Activated naive CD8-positive, alpha-beta T cell treated with anti-CD3 and anti-CD28 coated beads, Interleukin-2, amount 10 ng/mL, durations not matched to agents 7 days and 5 days (primary cell): ENCODE measurements at regions not wholly inside any gene's neighbourhood (a gene's known extent, or its start where the extent isn't known, plus 50 kb on each side); places are given as distances from the start of the nearest gene placed in this dataset.

Source experiments
- ATAC-seq: fragments of 150-1000 bp; cut with Tn5 transposase; one replicate; pipeline ENCODE4 v1.10.0; 2021; ENCODE audit warnings: low read depth, moderate library complexity
- POLR2A ChIA-PET: fragments of 350-600 bp; sonication (Branson Sonifier 250); formaldehyde crosslinking; loops from one replicate; lab custom pipeline; 2021; ENCODE audit warnings: antibody characterized with exemption; lab: Charles Lee
- DNase-seq: peaks from one replicate; pipeline ENCODE4 v3.0.0; 2021
- H3K27ac Mint-ChIP-seq: one replicate; pipeline ENCODE4 v1.8.0; 2022; ENCODE audit warnings: mild to moderate bottlenecking, mixed read lengths
- H3K27me3 Mint-ChIP-seq: one replicate; pipeline ENCODE4 v1.8.0; 2022; ENCODE audit warnings: mild to moderate bottlenecking, moderate library complexity, mixed read lengths
- H3K36me3 Mint-ChIP-seq: one replicate; pipeline ENCODE4 v1.8.0; 2021; ENCODE audit warnings: mild to moderate bottlenecking, mixed read lengths
- H3K4me1 Mint-ChIP-seq: one replicate; pipeline ENCODE4 v1.8.0; 2021; ENCODE audit warnings: mixed read lengths
- H3K4me3 Mint-ChIP-seq: one replicate; pipeline ENCODE4 v1.8.0; 2022; ENCODE audit warnings: mild to moderate bottlenecking, moderate library complexity, mixed read lengths
- H3K9me3 Mint-ChIP-seq: one replicate; pipeline ENCODE4 v1.8.0; 2021; ENCODE audit warnings: mixed read lengths

GRCh38 chr14:34223373-34224148, 238.5 kb downstream of the SPTSSA start:
- POLR2A ChIA-PET, result no interaction called here
- no peaks in the 10 kb centered on the region for H3K36me3 Mint-ChIP-seq
- peaks cover 10% of the 10 kb centered on the region for H3K4me1 Mint-ChIP-seq
- DNase-seq (no peak), ATAC-seq (no peak)
- peaks cover 32% of the 10 kb centered on the region for H3K27me3 Mint-ChIP-seq
- no peaks in the 10 kb centered on the region for H3K9me3 Mint-ChIP-seq
- no peak overlapping the region for H3K4me3 Mint-ChIP-seq
- no peak overlapping the region for H3K27ac Mint-ChIP-seq

- POLR2A ChIA-PET, result no interaction called here
- Mint-ChIP-seq H3K27ac (no peak overlapping the region), H3K4me3 (no peak overlapping the region), H3K36me3 (no peaks in the 10 kb centered on the region), H3K9me3 (peaks cover 1% of the 10 kb centered on the region), H3K4me1 (peaks cover 7% of the 10 kb centered on the region), H3K27me3 (peaks cover 27% of the 10 kb centered on the region)
- ATAC-seq, result no peak
- no peak for DNase-seq
These were observed 239.2 kb downstream of the SPTSSA start for GRCh38 chr14:34222867-34223266.

- peaks cover 20% of the 10 kb centered on the region for H3K27me3 Mint-ChIP-seq
- no peak overlapping the region for H3K4me3 Mint-ChIP-seq
- H3K36me3 Mint-ChIP-seq, result no peaks in the 10 kb centered on the region
- H3K4me1 Mint-ChIP-seq, result peaks cover 5% of the 10 kb centered on the region
- ATAC-seq (no peak), DNase-seq (no peak)
- POLR2A ChIA-PET, result no interaction called here
- peaks cover 1% of the 10 kb centered on the region for H3K9me3 Mint-ChIP-seq
- no peak overlapping the region for H3K27ac Mint-ChIP-seq
These were observed 239.9 kb downstream of the SPTSSA start for GRCh38 chr14:34222122-34222521.

- ATAC-seq (no peak), DNase-seq (no peak)
- no peaks in the 10 kb centered on the region for H3K36me3 Mint-ChIP-seq
- H3K4me3 Mint-ChIP-seq, result peak overlapping the region; percentile 20
- peaks cover 1% of the 10 kb centered on the region for H3K9me3 Mint-ChIP-seq
- peak overlapping the region; percentile 46 for H3K27ac Mint-ChIP-seq
- POLR2A ChIA-PET, result no interaction called here
- peaks cover 5% of the 10 kb centered on the region for H3K4me1 Mint-ChIP-seq
- H3K27me3 Mint-ChIP-seq, result peaks cover 17% of the 10 kb centered on the region
These were observed 241.1 kb downstream of the SPTSSA start for GRCh38 chr14:34220921-34221320.

- no peak overlapping the region for H3K27ac Mint-ChIP-seq
- DNase-seq (no peak), ATAC-seq (no peak)
- H3K27me3 Mint-ChIP-seq, result peaks cover 17% of the 10 kb centered on the region
- H3K9me3 Mint-ChIP-seq, result peaks cover 1% of the 10 kb centered on the region
- H3K4me1 Mint-ChIP-seq, result peaks cover 5% of the 10 kb centered on the region
- POLR2A ChIA-PET, result no interaction called here
- no peak overlapping the region for H3K4me3 Mint-ChIP-seq
- no peaks in the 10 kb centered on the region for H3K36me3 Mint-ChIP-seq
These were observed 241.7 kb downstream of the SPTSSA start for GRCh38 chr14:34220378-34220706.

GRCh38 chr14:34219661-34220377, 242.2 kb downstream of the SPTSSA start:
- Mint-ChIP-seq H3K4me1 (peaks cover 5% of the 10 kb centered on the region), H3K27me3 (peaks cover 17% of the 10 kb centered on the region), H3K4me3 (no peak overlapping the region), H3K27ac (no peak overlapping the region), H3K36me3 (no peaks in the 10 kb centered on the region), H3K9me3 (peaks cover 1% of the 10 kb centered on the region)
- ATAC-seq, result no peak
- DNase-seq, result no peak
- POLR2A ChIA-PET, result no interaction called here

- Mint-ChIP-seq H3K4me3 (no peak overlapping the region), H3K36me3 (no peaks in the 10 kb centered on the region), H3K27me3 (peaks cover 17% of the 10 kb centered on the region), H3K9me3 (peaks cover 1% of the 10 kb centered on the region), H3K27ac (no peak overlapping the region), H3K4me1 (peaks cover 5% of the 10 kb centered on the region)
- POLR2A ChIA-PET, result no interaction called here
- DNase-seq, result no peak
- no peak for ATAC-seq
These were observed 243.2 kb downstream of the SPTSSA start for GRCh38 chr14:34218881-34219280.

- Mint-ChIP-seq H3K27ac (no peak overlapping the region), H3K9me3 (peaks cover 1% of the 10 kb centered on the region), H3K36me3 (no peaks in the 10 kb centered on the region), H3K27me3 (peaks cover 11% of the 10 kb centered on the region), H3K4me3 (no peak overlapping the region), H3K4me1 (no peaks in the 10 kb centered on the region)
- POLR2A ChIA-PET, result no interaction called here
- DNase-seq (no peak), ATAC-seq (no peak)
These were observed 247.1 kb downstream of the SPTSSA start for GRCh38 chr14:34214961-34215360.

- POLR2A ChIA-PET, result no interaction called here
- DNase-seq, result no peak
- H3K27me3 Mint-ChIP-seq, result peaks cover 17% of the 10 kb centered on the region
- no peak for ATAC-seq
- H3K4me1 Mint-ChIP-seq, result no peaks in the 10 kb centered on the region
- no peaks in the 10 kb centered on the region for H3K36me3 Mint-ChIP-seq
- H3K9me3 Mint-ChIP-seq, result no peaks in the 10 kb centered on the region
- no peak overlapping the region for H3K4me3 Mint-ChIP-seq
- H3K27ac Mint-ChIP-seq, result no peak overlapping the region
These were observed 248.7 kb downstream of the SPTSSA start for GRCh38 chr14:34213332-34213731.

- POLR2A ChIA-PET, result no interaction called here
- DNase-seq (no peak), ATAC-seq (no peak)
- Mint-ChIP-seq H3K4me3 (no peak overlapping the region), H3K4me1 (no peaks in the 10 kb centered on the region), H3K27me3 (peaks cover 17% of the 10 kb centered on the region), H3K27ac (no peak overlapping the region), H3K36me3 (no peaks in the 10 kb centered on the region), H3K9me3 (no peaks in the 10 kb centered on the region)
These were observed 249.7 kb downstream of the SPTSSA start for GRCh38 chr14:34212172-34212929.

- no peak for ATAC-seq
- Mint-ChIP-seq H3K36me3 (no peaks in the 10 kb centered on the region), H3K27me3 (peaks cover 17% of the 10 kb centered on the region), H3K4me3 (no peak overlapping the region), H3K27ac (no peak overlapping the region), H3K9me3 (no peaks in the 10 kb centered on the region), H3K4me1 (no peaks in the 10 kb centered on the region)
- no peak for DNase-seq
- POLR2A ChIA-PET, result no interaction called here
These were observed 250.3 kb downstream of the SPTSSA start for GRCh38 chr14:34211732-34212131.

GRCh38 chr14:34208532-34208931, 253.5 kb downstream of the SPTSSA start:
- DNase-seq (no peak), ATAC-seq (no peak)
- POLR2A ChIA-PET, result no interaction called here
- no peak overlapping the region for H3K27ac Mint-ChIP-seq
- no peaks in the 10 kb centered on the region for H3K4me1 Mint-ChIP-seq
- H3K27me3 Mint-ChIP-seq, result peaks cover 19% of the 10 kb centered on the region
- H3K4me3 Mint-ChIP-seq, result no peak overlapping the region
- peaks cover 8% of the 10 kb centered on the region for H3K9me3 Mint-ChIP-seq
- peaks cover 2% of the 10 kb centered on the region for H3K36me3 Mint-ChIP-seq

- POLR2A ChIA-PET, result no interaction called here
- H3K4me1 Mint-ChIP-seq, result no peaks in the 10 kb centered on the region
- H3K36me3 Mint-ChIP-seq, result peaks cover 2% of the 10 kb centered on the region
- H3K9me3 Mint-ChIP-seq, result peaks cover 8% of the 10 kb centered on the region
- peaks cover 10% of the 10 kb centered on the region for H3K27me3 Mint-ChIP-seq
- H3K27ac Mint-ChIP-seq, result no peak overlapping the region
- no peak overlapping the region for H3K4me3 Mint-ChIP-seq
- DNase-seq, result no peak
- no peak for ATAC-seq
These were observed 254.9 kb upstream of the EGLN3 start for GRCh38 chr14:34205799-34206198.
